GM10266 (cell line): ENCODE measurements at regions not wholly inside any gene's neighbourhood (a gene's known extent, or its start where the extent isn't known, plus 50 kb on each side); places are given as distances from the start of the nearest gene placed in this dataset.

Source experiments
- DNase-seq: peaks from one replicate; pipeline ENCODE4 v3.0.0; 2012; ENCODE audit errors: extremely low spot score
- CTCF ChIP-seq: IDR thresholded peaks from 2 replicates; pipeline ENCODE4 v1.5.1; 2012; ENCODE audit warnings: mild to moderate bottlenecking, low read depth; ENCODE audit not compliant: control insufficient read depth, insufficient read depth; ENCODE audit errors: missing control alignments

GRCh38 chr20:12715991-12716680 lies 292.6 kb upstream of the SPTLC3 start:
- DNase-seq, result no peak
- TF ChIP-seq CTCF, result no peak

GRCh38 chr20:12717061-12717460 lies 291.7 kb upstream of the SPTLC3 start:
- TF ChIP-seq CTCF, result no peak
- DNase-seq, result no peak

- no peak for DNase-seq
- TF ChIP-seq CTCF, result no peak
Measured at GRCh38 chr20:12718619-12719018, 290.2 kb upstream of the SPTLC3 start.

GRCh38 chr20:12721636-12722035 lies 287.1 kb upstream of the SPTLC3 start:
- no peak for DNase-seq
- no peak for TF ChIP-seq CTCF

- no peak for DNase-seq
- TF ChIP-seq CTCF, result no peak
Measured at GRCh38 chr20:12722091-12722490, 286.7 kb upstream of the SPTLC3 start.

GRCh38 chr20:12723811-12724210 lies 285.0 kb upstream of the SPTLC3 start:
- DNase-seq, result no peak
- no peak for TF ChIP-seq CTCF

- DNase-seq, result no peak
- TF ChIP-seq CTCF, result no peak
Measured at GRCh38 chr20:12728782-12729181, 280.0 kb upstream of the SPTLC3 start.
